GM12878 (cell line): ENCODE measurements at regions not wholly inside any gene's neighbourhood (a gene's known extent, or its start where the extent isn't known, plus 50 kb on each side); places are given as distances from the start of the nearest gene placed in this dataset.
A peak's percentile ranks its signal among the peaks of the same experiment; 100 is the strongest.

ENCODE experiments used
- ATAC-seq: fragments of 200-7000 bp; cut with Tn5 transposase; 3 replicates; pipeline ENCODE4 v1.9.1; 2020; ENCODE audit warnings: mild to moderate bottlenecking, moderate library complexity
- BruUV-seq: library from RNA; stranded (reverse); fragments of 400-500 nt; replicated peaks from 2 replicates; lab custom pipeline; 2021; lab: Mats Ljungman, UMichigan
- CTCF ChIA-PET: fragments of 300-600 bp; sonication (Branson Sonifier 250); formaldehyde crosslinking; extraction: SDS; loops from one replicate; lab custom pipeline; 2021; ENCODE audit warnings: inconsistent platforms; lab: Yijun Ruan, JAX
- POLR2A ChIA-PET: fragments of 350-600 bp; formaldehyde crosslinking; extraction: SDS; loops from one replicate; lab custom pipeline; 2021; ENCODE audit warnings: inconsistent platforms; lab: Charles Lee
- RAD21 ChIA-PET: fragments of 300-600 bp; sonication (Branson Sonifier 250); formaldehyde crosslinking; loops from one replicate; lab custom pipeline; 2023; ENCODE audit warnings: antibody characterized with exemption; ENCODE audit not compliant: unreplicated experiment; lab: Charles Lee
- SMC1A ChIA-PET: fragments of 300-600 bp; sonication (Branson Sonifier 250); formaldehyde crosslinking; loops from one replicate; lab custom pipeline; 2023; ENCODE audit not compliant: unreplicated experiment, uncharacterized antibody; lab: Charles Lee
- DNase-seq: peaks from one replicate; pipeline ENCODE4 v3.0.0-alpha.2; 2011; ENCODE audit warnings: low read depth, low spot score
- FAIRE-seq: peaks from 3 replicates; lab custom pipeline; 2011; peaks lifted over from hg19 to GRCh38; lab: Jason Lieb, UNC
- H2AFZ ChIP-seq: 2 replicates; pipeline ENCODE4 v1.6.0; 2011; ENCODE audit warnings: low read depth, low read length, control low read depth; ENCODE audit not compliant: control insufficient read depth
- H3K27ac ChIP-seq: 2 replicates; pipeline ENCODE4 v1.5.1; 2011; ENCODE audit warnings: control low read depth; ENCODE audit not compliant: control insufficient read depth, insufficient read depth
- H3K27me3 ChIP-seq, 2 experiments: replicated peaks in 1 of 2; 2 replicates each; pipeline versions ENCODE4 v1.6.0 to v1.6.1; 2011; ENCODE audit warnings: low read length in 1 of 2; ENCODE audit not compliant: control insufficient read depth in 2 of 2, insufficient read depth in 2 of 2
- H3K36me3 ChIP-seq, 2 experiments: 2 replicates each; pipeline ENCODE4 v1.5.1; 2011; ENCODE audit warnings: low read length in 1 of 2; ENCODE audit not compliant: control insufficient read depth in 2 of 2, insufficient read depth in 2 of 2
- H3K4me1 ChIP-seq: 2 replicates; pipeline ENCODE4 v1.6.1; 2011; ENCODE audit warnings: mild to moderate bottlenecking, low read length, moderate library complexity, mixed read lengths; ENCODE audit not compliant: control insufficient read depth, insufficient read depth
- H3K4me2 ChIP-seq: 2 replicates; pipeline ENCODE4 v1.6.0; 2011; ENCODE audit warnings: control low read depth; ENCODE audit not compliant: control insufficient read depth, insufficient read depth
- H3K4me3 ChIP-seq: fragments of 200-600 bp; sonication (generic); 2 replicates; pipeline ENCODE4 v1.5.1; 2016
- H3K79me2 ChIP-seq: 2 replicates; pipeline ENCODE4 v1.6.0; 2011; ENCODE audit warnings: low read length; ENCODE audit not compliant: control insufficient read depth, insufficient read depth
- H3K9ac ChIP-seq: 2 replicates; pipeline ENCODE4 v1.8.0; 2011; ENCODE audit warnings: low read length, control low read depth, mixed read lengths; ENCODE audit not compliant: control insufficient read depth, insufficient read depth
- H3K9me3 ChIP-seq: replicated peaks from 3 replicates; pipeline ENCODE4 v1.5.1; 2011; ENCODE audit warnings: mild to moderate bottlenecking, low read length; ENCODE audit not compliant: control insufficient read depth, insufficient read depth
- H4K20me1 ChIP-seq: 2 replicates; pipeline ENCODE4 v1.6.0; 2011; ENCODE audit not compliant: control insufficient read depth, insufficient read depth
- ASH2L ChIP-seq: fragments of 300-600, 200-600 bp; sonication (generic); IDR thresholded peaks from 2 replicates; pipeline ENCODE4 v1.6.1; 2017; ENCODE audit warnings: low read depth, mild to moderate bottlenecking, borderline replicate concordance
- BCL11A ChIP-seq: IDR thresholded peaks from 2 replicates; pipeline ENCODE4 v1.6.1; 2011; ENCODE audit warnings: low read depth, low read length
- CBX3 ChIP-seq: fragments of 200-600 bp; sonication (generic); IDR thresholded peaks from 2 replicates; pipeline ENCODE4 v1.6.1; 2016; ENCODE audit warnings: low read depth, borderline replicate concordance
- ETV6 ChIP-seq, 2 experiments: fragments of 450-650 bp in 1 of 2; IDR thresholded peaks in 1 of 2; conservative IDR thresholded peaks in 1 of 2; 2 replicates each; pipeline ENCODE4 v1.6.1; 2014; ENCODE audit warnings: antibody characterized with exemption in 1 of 2, borderline replicate concordance in 1 of 2, low read depth in 1 of 2, mild to moderate bottlenecking in 1 of 2, moderate library complexity in 1 of 2
- KDM1A ChIP-seq: fragments of 200-600 bp; sonication (generic); IDR thresholded peaks from 2 replicates; pipeline ENCODE4 v1.6.1; 2016; ENCODE audit warnings: borderline replicate concordance
- MEF2B ChIP-seq: fragments of 450-650 bp; IDR thresholded peaks from 2 replicates; pipeline ENCODE4 v1.6.1; 2018; ENCODE audit warnings: mild to moderate bottlenecking, moderate library complexity; ENCODE audit not compliant: partially characterized antibody, poor library complexity, severe bottlenecking
- MYB ChIP-seq: fragments of 150-350 bp; IDR thresholded peaks from 2 replicates; pipeline ENCODE4 v1.6.1; 2014; ENCODE audit warnings: mild to moderate bottlenecking, low read depth, low read length, borderline replicate concordance
- RUNX3 ChIP-seq: IDR thresholded peaks from 2 replicates; pipeline ENCODE4 v1.6.1; 2012; ENCODE audit warnings: low read length, inconsistent platforms
- SPI1 ChIP-seq: IDR thresholded peaks from 2 replicates; pipeline ENCODE4 v1.6.1; 2011; ENCODE audit warnings: low read depth, mild to moderate bottlenecking, low read length, moderate library complexity, borderline replicate concordance; ENCODE audit not compliant: insufficient read depth
- SUZ12 ChIP-seq: fragments of 200-600 bp; sonication (generic); IDR thresholded peaks from one replicate; pipeline ENCODE4 v1.6.1; 2018; ENCODE audit warnings: antibody characterized with exemption, mild to moderate bottlenecking; ENCODE audit not compliant: unreplicated experiment
- TBL1XR1 ChIP-seq: IDR thresholded peaks from 2 replicates; pipeline ENCODE4 v1.6.1; 2012; ENCODE audit warnings: low read depth, low read length, improper control_type of control experiment
- ZBED1 ChIP-seq: IDR thresholded peaks from 2 replicates; pipeline ENCODE4 v1.6.1; 2016; ENCODE audit warnings: borderline replicate concordance
- ZNF207 ChIP-seq: fragments of 450-650 bp; IDR thresholded peaks from 2 replicates; pipeline ENCODE4 v1.6.1; 2014; ENCODE audit warnings: antibody characterized with exemption, mild to moderate bottlenecking, borderline replicate concordance
- ZNF384 ChIP-seq: IDR thresholded peaks from 2 replicates; pipeline ENCODE4 v1.6.1; 2012; ENCODE audit warnings: low read depth, mild to moderate bottlenecking, low read length, improper control_type of control experiment, borderline replicate concordance
- WGBS: methylation state at CpG from one replicate; pipeline ENCODE4 v1.1.6; 2016; ENCODE audit warnings: low lambda C conversion rate; ENCODE audit not compliant: insufficient replicate concordance, insufficient coverage; ENCODE audit errors: missing lambda C conversion rate; 5-methylcytosine and 5-hydroxymethylcytosine counted together
- in situ Hi-C: fragments of 300-500 bp; cut with MboI; formaldehyde crosslinking; loops from 9 replicates; pipeline ENCODE4 v1.14.3; 2018; ENCODE audit warnings: mixed read lengths
- intact Hi-C: fragments of 100-400 bp; cut with micrococcal nuclease; formaldehyde crosslinking; loops from one replicate; pipeline ENCODE4 v1.14.2; 2022; ENCODE audit not compliant: unreplicated experiment
- TF ChIP-seq, protein P1 (sequence below): IDR thresholded peaks from 2 replicates; pipeline ENCODE4 v1.6.1; 2012; ENCODE audit warnings: low read depth, low read length, improper control_type of control experiment
- TF ChIP-seq, protein P2 (sequence below): fragments of 450-650 bp; IDR thresholded peaks from 2 replicates; pipeline ENCODE4 v1.6.1; 2017; ENCODE audit warnings: mild to moderate bottlenecking

DNA sequence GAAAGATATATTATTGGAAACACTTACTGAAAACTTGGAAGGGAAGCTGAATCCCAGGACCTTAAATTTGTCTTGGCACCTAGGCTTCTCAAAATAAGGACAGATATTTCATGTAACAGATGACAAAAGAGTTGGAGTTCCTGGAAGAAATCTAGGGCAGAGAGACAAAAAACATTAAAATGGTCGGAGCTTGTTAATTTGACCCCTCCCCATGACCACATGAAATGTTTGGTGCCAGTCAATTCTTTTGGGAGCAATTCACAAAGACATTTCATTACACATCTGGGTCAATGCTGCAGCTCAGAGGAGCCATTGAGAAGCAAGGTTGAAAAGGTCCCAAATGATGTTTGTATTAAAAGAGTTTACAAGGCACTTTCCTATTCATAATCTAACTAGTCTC is 162.0 kb upstream of the GUCY1A2 start (continued):
- TF ChIP-seq ASH2L = no peak
- TF ChIP-seq, protein P1, sequence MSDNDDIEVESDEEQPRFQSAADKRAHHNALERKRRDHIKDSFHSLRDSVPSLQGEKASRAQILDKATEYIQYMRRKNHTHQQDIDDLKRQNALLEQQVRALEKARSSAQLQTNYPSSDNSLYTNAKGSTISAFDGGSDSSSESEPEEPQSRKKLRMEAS = no peak

DNA sequence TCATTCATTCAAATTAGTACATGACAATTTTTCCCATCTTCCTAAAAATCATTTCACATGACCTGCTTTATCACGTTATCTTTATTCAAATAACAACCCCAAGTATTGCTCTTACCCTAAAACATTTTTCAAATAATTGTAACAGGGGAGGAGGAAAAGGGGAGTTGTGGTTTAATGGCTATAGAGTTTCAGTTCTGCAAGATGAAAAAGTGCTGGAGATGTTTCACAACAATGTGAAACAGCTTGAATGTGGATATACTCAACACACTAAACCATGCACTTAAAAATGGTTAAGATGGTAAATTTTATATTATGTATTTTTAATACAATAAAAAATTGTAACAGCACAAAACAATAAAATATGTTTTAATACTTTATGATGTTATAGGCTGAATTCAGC is 161.6 kb upstream of the GUCY1A2 start:
- ATAC-seq = no peak
- BruUV-seq = no TSS peak
- ChIA-PET POLR2A (no interaction called here), SMC1A (interaction anchor here (1.0 kb wide), 1 partner anchor 29 kb away, joined by 5 read pairs; no protein-coding TSS in a partner anchor), CTCF (no interaction called here), RAD21 (no interaction called here)
- H3K9me3 ChIP-seq = no peaks in the 10 kb centered on the region
- H3K9ac ChIP-seq = no peak overlapping the region
- intact Hi-C loops (no loop called here), in situ Hi-C loops (no loop called here)
- no peak overlapping the region for H3K4me2 ChIP-seq
- DNase-seq = no peak
- no peak for TF ChIP-seq TBL1XR1
- peak; percentile 15; the same call in 1 of the 2 replicates for TF ChIP-seq SPI1
- no peaks in the 10 kb centered on the region for H3K79me2 ChIP-seq
- no peak for FAIRE-seq
- H3K27ac ChIP-seq = no peak overlapping the region
- no peaks in the 10 kb centered on the region for H3K4me1 ChIP-seq
- H3K36me3 ChIP-seq = no peaks in the 10 kb centered on the region
- H3K4me3 ChIP-seq = no peak overlapping the region
- WGBS = 0% methylated on average over 1 of the region's 1 CpG
- H2AFZ ChIP-seq = no peak overlapping the region
- H3K27me3 ChIP-seq = peaks cover 0 to 2% of the 10 kb centered on the region in 2 experiments; a peak in 1 of 4 replicates
- H4K20me1 ChIP-seq = no peaks in the 10 kb centered on the region

DNA sequence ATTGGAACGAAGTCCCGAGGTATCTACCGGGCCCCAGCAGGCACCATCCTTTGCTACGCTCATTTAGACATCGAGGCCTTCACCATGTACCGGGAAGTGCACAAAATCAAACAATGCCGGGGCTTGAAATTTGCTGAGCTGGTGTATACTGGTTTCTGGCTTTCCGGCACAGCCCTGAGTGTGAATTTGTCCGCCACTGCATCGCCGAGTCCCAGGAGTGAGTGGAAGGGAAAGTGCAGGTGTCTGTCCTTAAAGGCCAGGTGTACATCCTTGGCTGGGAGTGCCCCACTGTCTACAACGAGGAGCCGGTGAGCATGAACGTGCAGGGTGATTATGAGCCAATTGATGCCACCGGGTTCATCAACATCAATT is 158.8 kb upstream of the GUCY1A2 start:
- 58% methylated on average over 15 of the region's 15 CpGs for WGBS
- H4K20me1 ChIP-seq = no peaks in the 10 kb centered on the region
- no peaks in the 10 kb centered on the region for H3K9me3 ChIP-seq
- no peak overlapping the region for H3K27ac ChIP-seq
- in situ Hi-C loops = no loop called here
- ChIA-PET CTCF (no interaction called here), RAD21 (no interaction called here), POLR2A (no interaction called here), SMC1A (no interaction called here)
- H3K27me3 ChIP-seq = no peaks in the 10 kb centered on the region
- H2AFZ ChIP-seq = no peak overlapping the region
- no peak for ATAC-seq
- no peak for DNase-seq
- no peaks in the 10 kb centered on the region for H3K4me1 ChIP-seq
- no peak overlapping the region for H3K4me2 ChIP-seq
- H3K4me3 ChIP-seq = no peak overlapping the region
- intact Hi-C loops = no loop called here
- FAIRE-seq = no peak
- H3K79me2 ChIP-seq = no peaks in the 10 kb centered on the region
- H3K36me3 ChIP-seq = no peaks in the 10 kb centered on the region
- no TSS peak for BruUV-seq
- H3K9ac ChIP-seq = no peak overlapping the region
- TF ChIP-seq SPI1 (no peak), ETV6 (conservative IDR thresholded peaks at IDR 0.05 in 1 of 2, IDR thresholded peaks at IDR 0.05 in 1 of 2; ENCODE audit: borderline replicate concordance in 1 of 2, low read depth in 1 of 2) (no peak), ZNF207 (no peak), ZBED1 (no peak), SUZ12 (no peak), RUNX3 (no peak), KDM1A (no peak), CBX3 (no peak), MEF2B (no peak), MYB (no peak), BCL11A (no peak), ZNF384 (no peak)
- TF ChIP-seq, protein P2, sequence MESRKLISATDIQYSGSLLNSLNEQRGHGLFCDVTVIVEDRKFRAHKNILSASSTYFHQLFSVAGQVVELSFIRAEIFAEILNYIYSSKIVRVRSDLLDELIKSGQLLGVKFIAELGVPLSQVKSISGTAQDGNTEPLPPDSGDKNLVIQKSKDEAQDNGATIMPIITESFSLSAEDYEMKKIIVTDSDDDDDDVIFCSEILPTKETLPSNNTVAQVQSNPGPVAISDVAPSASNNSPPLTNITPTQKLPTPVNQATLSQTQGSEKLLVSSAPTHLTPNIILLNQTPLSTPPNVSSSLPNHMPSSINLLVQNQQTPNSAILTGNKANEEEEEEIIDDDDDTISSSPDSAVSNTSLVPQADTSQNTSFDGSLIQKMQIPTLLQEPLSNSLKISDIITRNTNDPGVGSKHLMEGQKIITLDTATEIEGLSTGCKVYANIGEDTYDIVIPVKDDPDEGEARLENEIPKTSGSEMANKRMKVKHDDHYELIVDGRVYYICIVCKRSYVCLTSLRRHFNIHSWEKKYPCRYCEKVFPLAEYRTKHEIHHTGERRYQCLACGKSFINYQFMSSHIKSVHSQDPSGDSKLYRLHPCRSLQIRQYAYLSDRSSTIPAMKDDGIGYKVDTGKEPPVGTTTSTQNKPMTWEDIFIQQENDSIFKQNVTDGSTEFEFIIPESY = no peak
